HepG2 (cell line): ENCODE measurements at regions not wholly inside any gene's neighbourhood (a gene's known extent, or its start where the extent isn't known, plus 50 kb on each side); places are given as distances from the start of the nearest gene placed in this dataset.

Experiments
- ATAC-seq: fragments of 200-7000 bp; cut with Tn5 transposase; 3 replicates; pipeline ENCODE4 v1.9.1; 2020; ENCODE audit warnings: mild to moderate bottlenecking, moderate library complexity
- BruUV-seq: library from RNA; stranded (reverse); fragments of 400-500 nt; replicated peaks from 2 replicates; lab custom pipeline; 2021; lab: Mats Ljungman, UMichigan
- CTCF ChIA-PET: fragments of 300-600 bp; formaldehyde crosslinking; extraction: SDS; loops from one replicate; lab custom pipeline; 2021; ENCODE audit warnings: low total read pairs, inconsistent platforms, low intra/inter-chr PET ratio; lab: Yijun Ruan, JAX
- POLR2A ChIA-PET: fragments of 350-600 bp; sonication (Branson Sonifier 250); formaldehyde crosslinking; loops from one replicate; lab custom pipeline; 2020; ENCODE audit warnings: antibody characterized with exemption, inconsistent platforms; lab: Yijun Ruan, JAX
- DNase-seq: peaks from one replicate; pipeline ENCODE4 v3.0.0-alpha.2; 2015; ENCODE audit warnings: low spot score
- FAIRE-seq: peaks from 3 replicates; lab custom pipeline; 2011; peaks lifted over from hg19 to GRCh38; lab: Jason Lieb, UNC
- H2AFZ ChIP-seq: one replicate; pipeline ENCODE4 v1.6.1; 2011; ENCODE audit warnings: low read length, inconsistent platforms
- H3K27ac ChIP-seq: fragments of 300-600 bp; 3 replicates; pipeline ENCODE4 v1.8.0; 2011; ENCODE audit warnings: mixed run types, mild to moderate bottlenecking, mixed read lengths, low read length, inconsistent platforms; ENCODE audit not compliant: insufficient read depth; ENCODE audit errors: extremely low read length
- H3K27me3 ChIP-seq, 2 experiments: fragments of 200-600 bp in 1 of 2; 2 replicates in 1 of 2; 3 replicates in 1 of 2; pipeline versions ENCODE4 v1.6.0 to v1.8.0; 2011; ENCODE audit warnings: low read length in 2 of 2, mild to moderate bottlenecking in 2 of 2, moderate library complexity in 2 of 2, inconsistent platforms in 1 of 2; ENCODE audit not compliant: insufficient read depth in 2 of 2, control insufficient read depth in 1 of 2
- H3K36me3 ChIP-seq, 2 experiments: fragments of 200-600 bp in 1 of 2; replicated peaks in 1 of 2; 2 replicates in 1 of 2; 3 replicates in 1 of 2; pipeline versions ENCODE4 v1.5.1 to v1.8.0; 2011; ENCODE audit warnings: low read length in 2 of 2, inconsistent platforms in 1 of 2; ENCODE audit not compliant: insufficient read depth in 2 of 2, control insufficient read depth in 1 of 2
- H3K4me1 ChIP-seq: 2 replicates; pipeline ENCODE4 v1.5.1; 2012; ENCODE audit warnings: low read length, inconsistent platforms; ENCODE audit not compliant: insufficient read depth
- H3K4me2 ChIP-seq: 2 replicates; pipeline ENCODE4 v1.6.0; 2011; ENCODE audit warnings: low read depth, low read length, inconsistent platforms
- H3K4me3 ChIP-seq, 3 experiments: fragments of 200-600 bp in 1 of 3; sonication (generic), shearing (Covaris generic) in 1 of 3; replicated peaks in 1 of 3; 2 replicates each; pipeline ENCODE4 v1.5.1; 2011 to 2016; ENCODE audit warnings: low read length in 3 of 3, inconsistent platforms in 2 of 3, low read depth in 2 of 3, mild to moderate bottlenecking in 2 of 3, control low read depth in 1 of 3, mixed read lengths in 1 of 3; ENCODE audit not compliant: insufficient read depth in 1 of 3
- H3K79me2 ChIP-seq: one replicate; pipeline ENCODE4 v1.6.1; 2011; ENCODE audit warnings: low read length, inconsistent platforms; ENCODE audit not compliant: insufficient read depth
- H3K9ac ChIP-seq: 2 replicates; pipeline ENCODE4 v1.6.0; 2011; ENCODE audit warnings: mild to moderate bottlenecking, low read depth, low read length, inconsistent platforms; ENCODE audit not compliant: insufficient read depth
- H3K9me3 ChIP-seq: 2 replicates; pipeline ENCODE4 v1.5.1; 2012; ENCODE audit warnings: mild to moderate bottlenecking, low read length
- H4K20me1 ChIP-seq: 2 replicates; pipeline ENCODE4 v1.6.0; 2011; ENCODE audit warnings: inconsistent platforms, mild to moderate bottlenecking, low read length, moderate library complexity; ENCODE audit not compliant: insufficient read depth
- ARHGAP35 ChIP-seq: sonication (generic); formaldehyde crosslinking; IDR thresholded peaks from 2 replicates; pipeline ENCODE4 v1.9.0; 2022; ENCODE audit warnings: mild to moderate bottlenecking, inconsistent platforms, moderate library complexity, missing genetic modification reagents, borderline replicate concordance
- HNF1A ChIP-seq, 2 experiments: sonication (generic) in 1 of 2; formaldehyde crosslinking in 1 of 2; IDR thresholded peaks; 2 replicates each; pipeline versions ENCODE4 v1.4.0 to v1.6.1; 2016 to 2020; ENCODE audit warnings: borderline replicate concordance in 1 of 2, low read depth in 1 of 2, mild to moderate bottlenecking in 1 of 2, missing genetic modification reagents in 1 of 2
- RXRB ChIP-seq: IDR thresholded peaks from 2 replicates; pipeline ENCODE4 v1.6.1; 2016; ENCODE audit warnings: borderline replicate concordance, missing genetic modification reagents, missing compliant biosample characterization
- SIN3B ChIP-seq: fragments of 150-350 bp; IDR thresholded peaks from 2 replicates; pipeline ENCODE4 v1.6.1; 2014; ENCODE audit warnings: low read length
- ZFX ChIP-seq: sonication (generic); formaldehyde crosslinking; IDR thresholded peaks from 2 replicates; pipeline ENCODE4 v1.4.0; 2020; ENCODE audit warnings: mild to moderate bottlenecking, low read depth, missing genetic modification reagents, moderate library complexity
- ZNF160 ChIP-seq: sonication (generic); formaldehyde crosslinking; IDR thresholded peaks from 2 replicates; pipeline ENCODE4 v1.8.0; 2022; ENCODE audit warnings: mild to moderate bottlenecking, inconsistent platforms, missing genetic modification reagents
- WGBS: methylation state at CpG from one replicate; pipeline ENCODE4 v1.1.6; 2017; ENCODE audit warnings: low lambda C conversion rate; 5-methylcytosine and 5-hydroxymethylcytosine counted together
- in situ Hi-C: cut with HindIII; loops from 2 replicates; pipeline ENCODE4 v1.10.0; 2017; ENCODE audit warnings: low pct_unique_long_range_greater_than_20kb; ENCODE audit not compliant: extremely low pct_ligation_motif_present
- intact Hi-C: fragments of 100-400 bp; cut with micrococcal nuclease; formaldehyde crosslinking; loops from one replicate; pipeline ENCODE4 v1.10.0; 2022; ENCODE audit not compliant: unreplicated experiment

GRCh38 chr21:9738527-9738926 lies 782.9 kb upstream of the TPTE start:
- BruUV-seq: no TSS peak
- TF ChIP-seq HNF1A (IDR thresholded peaks at IDR 0.05; ENCODE audit: low read depth): no peak
- TF ChIP-seq HNF1A (CRISPR knock-in tag; IDR thresholded peaks at IDR 0.05; ENCODE audit: borderline replicate concordance): no peak
- no peak for TF ChIP-seq ZNF160 (CRISPR knock-in tag)
- no peak for TF ChIP-seq ARHGAP35 (CRISPR knock-in tag)
- no peaks in the 10 kb centered on the region for H3K36me3 ChIP-seq
- H3K79me2 ChIP-seq: no peaks in the 10 kb centered on the region
- H3K27me3 ChIP-seq: no peaks in the 10 kb centered on the region
- WGBS: 4% methylated on average over 2 of the region's 2 CpGs
- DNase-seq: no peak
- no peak; the same call in 2 of the 3 replicates for ATAC-seq
- FAIRE-seq: no peak
- no peaks in the 10 kb centered on the region for H4K20me1 ChIP-seq
- no peaks in the 10 kb centered on the region for H3K4me1 ChIP-seq
- no peak overlapping the region for H3K4me3 ChIP-seq
- in situ Hi-C loops (no loop called here), intact Hi-C loops (no loop called here)
- H2AFZ ChIP-seq: no peak overlapping the region
- ChIA-PET POLR2A (no interaction called here), CTCF (no interaction called here)
- no peak overlapping the region for H3K27ac ChIP-seq
- peaks cover 94% of the 10 kb centered on the region for H3K9me3 ChIP-seq
- no peak overlapping the region for H3K9ac ChIP-seq
- no peak overlapping the region for H3K4me2 ChIP-seq

- no peaks in the 10 kb centered on the region for H3K4me1 ChIP-seq
- H3K27me3 ChIP-seq: no peaks in the 10 kb centered on the region
- H3K36me3 ChIP-seq: no peaks in the 10 kb centered on the region
- BruUV-seq: no TSS peak
- FAIRE-seq (no peak), ATAC-seq (no peak), DNase-seq (no peak)
- no peak overlapping the region for H3K4me2 ChIP-seq
- H3K4me3 ChIP-seq: no peak overlapping the region
- CTCF ChIA-PET: no interaction called here
- no peak overlapping the region for H3K27ac ChIP-seq
- intact Hi-C loops (no loop called here), in situ Hi-C loops (no loop called here)
- H2AFZ ChIP-seq: no peak overlapping the region
- H4K20me1 ChIP-seq: no peaks in the 10 kb centered on the region
- POLR2A ChIA-PET: no interaction called here
- H3K9ac ChIP-seq: no peak overlapping the region
- H3K9me3 ChIP-seq: peaks cover 94% of the 10 kb centered on the region
- 2% methylated on average over 3 of the region's 3 CpGs for WGBS
- H3K79me2 ChIP-seq: no peaks in the 10 kb centered on the region
- TF ChIP-seq SIN3B (no peak), RXRB (CRISPR knock-in tag) (no peak), ZFX (CRISPR knock-in tag) (no peak)
These were observed 782.1 kb upstream of the TPTE start for GRCh38 chr21:9739240-9739639.
